ENCODE measurements at regions not wholly inside any gene's neighbourhood (a gene's known extent, or its start where the extent isn't known, plus 50 kb on each side); places are given as distances from the start of the nearest gene placed in this dataset.

DNA sequence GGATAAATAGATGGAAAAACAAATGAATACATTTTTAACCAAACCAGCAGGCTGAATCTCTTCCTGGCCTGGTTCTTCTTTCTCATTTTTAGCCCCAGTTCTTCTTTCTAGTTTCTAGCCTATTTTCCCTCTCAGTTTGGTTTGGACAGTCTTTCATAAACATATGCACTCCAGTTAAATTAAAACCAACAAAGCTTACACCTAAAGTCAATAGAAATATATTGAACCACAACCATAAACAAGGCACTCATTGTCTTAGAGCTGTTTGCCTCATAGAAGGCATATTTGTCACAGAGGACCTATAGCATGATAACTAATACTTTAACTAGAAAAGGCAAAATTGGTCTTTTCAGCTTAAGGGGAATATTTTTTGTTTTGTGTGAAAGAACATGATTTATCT lies 638.3 kb downstream of the NR2F1-AS1 start:
- TF ChIP-seq, protein P1, sequence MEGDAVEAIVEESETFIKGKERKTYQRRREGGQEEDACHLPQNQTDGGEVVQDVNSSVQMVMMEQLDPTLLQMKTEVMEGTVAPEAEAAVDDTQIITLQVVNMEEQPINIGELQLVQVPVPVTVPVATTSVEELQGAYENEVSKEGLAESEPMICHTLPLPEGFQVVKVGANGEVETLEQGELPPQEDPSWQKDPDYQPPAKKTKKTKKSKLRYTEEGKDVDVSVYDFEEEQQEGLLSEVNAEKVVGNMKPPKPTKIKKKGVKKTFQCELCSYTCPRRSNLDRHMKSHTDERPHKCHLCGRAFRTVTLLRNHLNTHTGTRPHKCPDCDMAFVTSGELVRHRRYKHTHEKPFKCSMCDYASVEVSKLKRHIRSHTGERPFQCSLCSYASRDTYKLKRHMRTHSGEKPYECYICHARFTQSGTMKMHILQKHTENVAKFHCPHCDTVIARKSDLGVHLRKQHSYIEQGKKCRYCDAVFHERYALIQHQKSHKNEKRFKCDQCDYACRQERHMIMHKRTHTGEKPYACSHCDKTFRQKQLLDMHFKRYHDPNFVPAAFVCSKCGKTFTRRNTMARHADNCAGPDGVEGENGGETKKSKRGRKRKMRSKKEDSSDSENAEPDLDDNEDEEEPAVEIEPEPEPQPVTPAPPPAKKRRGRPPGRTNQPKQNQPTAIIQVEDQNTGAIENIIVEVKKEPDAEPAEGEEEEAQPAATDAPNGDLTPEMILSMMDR (IDR thresholded peaks at IDR 0.05): no peak
- no peak for TF ChIP-seq POLR2A (IDR thresholded peaks at IDR 0.05)

Data from thyroid gland (tissue), 4 donors.